H1 (cell line): ENCODE measurements at regions not wholly inside any gene's neighbourhood (a gene's known extent, or its start where the extent isn't known, plus 50 kb on each side); places are given as distances from the start of the nearest gene placed in this dataset.

Source experiments
- CHD7 ChIP-seq: fragments of 300-600 bp; sonication (generic); IDR thresholded peaks from 2 replicates; pipeline ENCODE4 v1.7.1; 2012; ENCODE audit warnings: low read length, moderate library complexity, mild to moderate bottlenecking, inconsistent platforms; ENCODE audit not compliant: insufficient replicate concordance
- KDM4A ChIP-seq: IDR thresholded peaks from one replicate; pipeline ENCODE4 v1.7.1; 2012; ENCODE audit warnings: low read depth, mild to moderate bottlenecking, moderate library complexity, low read length, inconsistent platforms; ENCODE audit not compliant: severe bottlenecking
- RAD21 ChIP-seq, 2 experiments: IDR thresholded peaks in 1 of 2; conservative IDR thresholded peaks in 1 of 2; 2 replicates each; pipeline ENCODE4 v1.6.1; 2011; ENCODE audit warnings: low read depth in 2 of 2, low read length in 2 of 2, improper control_type of control experiment in 1 of 2, inconsistent platforms in 1 of 2, mild to moderate bottlenecking in 1 of 2, moderate library complexity in 1 of 2
- RBBP5 ChIP-seq: IDR thresholded peaks from 2 replicates; pipeline ENCODE4 v1.7.1; 2012; ENCODE audit warnings: low read depth, mild to moderate bottlenecking, inconsistent platforms, low read length, moderate library complexity, borderline replicate concordance
- TEAD4 ChIP-seq: IDR thresholded peaks from 2 replicates; pipeline ENCODE4 v1.6.1; 2012; ENCODE audit warnings: low read depth, low read length, inconsistent platforms, mixed read lengths

DNA sequence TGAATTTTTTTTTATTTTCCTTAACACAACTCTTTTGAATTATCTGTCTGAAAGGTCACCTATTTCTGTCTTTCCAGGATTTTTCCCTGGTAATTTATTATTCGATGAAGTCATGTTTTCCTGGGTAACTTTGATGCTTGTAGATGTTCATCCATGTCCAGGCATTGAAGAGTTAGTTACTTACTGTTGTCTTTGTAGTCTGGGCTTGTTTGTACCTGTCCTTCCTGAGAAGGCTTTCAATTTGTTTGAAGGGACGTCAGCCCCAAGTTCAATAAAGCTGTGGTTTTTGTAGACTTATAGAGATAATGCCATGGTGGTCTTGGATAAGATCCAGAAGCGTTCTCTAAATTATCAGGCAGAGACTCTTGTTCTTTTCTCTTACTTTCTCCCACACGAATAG, 252.4 kb upstream of the ARHGAP24 start (continued):
- TF ChIP-seq CHD7 (no peak), KDM4A (no peak), RAD21 (IDR thresholded peaks at IDR 0.05 in 1 of 2, conservative IDR thresholded peaks at IDR 0.05 in 1 of 2; ENCODE audit: low read depth in 2 of 2, low read length in 2 of 2) (no peak), RBBP5 (no peak), TEAD4 (no peak)
- TF ChIP-seq, all 59 proteins: peak for 0
